Psoas muscle (tissue), 7 donors: ENCODE measurements at regions not wholly inside any gene's neighbourhood (a gene's known extent, or its start where the extent isn't known, plus 50 kb on each side); places are given as distances from the start of the nearest gene placed in this dataset.

ENCODE experiments used
- ATAC-seq, 4 donors: fragments of 200-7000 bp; cut with Tn5 transposase; one replicate each; pipeline ENCODE4 v1.9.1; 2020; ENCODE audit warnings: moderate library complexity in 3 of 4, mild to moderate bottlenecking in 2 of 4
- DNase-seq, 2 donors: peaks; one replicate each; pipeline ENCODE4 v3.0.0-alpha.2; 2020
- H3K27ac ChIP-seq: fragments of 200-600 bp; one replicate; pipeline ENCODE4 v1.8.0; 2022
- H3K27me3 ChIP-seq, 3 donors: fragments of 200-600 bp in 1 of 3; one replicate each; pipeline versions ENCODE4 v1.6.1 to v1.8.0; 2013 to 2022; ENCODE audit warnings: low read length in 2 of 3, mild to moderate bottlenecking in 2 of 3, moderate library complexity in 1 of 3; ENCODE audit not compliant: insufficient read depth in 3 of 3
- H3K36me3 ChIP-seq, 2 donors: fragments of 200-600 bp in 1 of 2; one replicate each; pipeline versions ENCODE4 v1.6.1 to v1.8.0; 2013 to 2022; ENCODE audit warnings: low read depth in 1 of 2, mild to moderate bottlenecking in 1 of 2, moderate library complexity in 1 of 2; ENCODE audit not compliant: insufficient read depth in 1 of 2
- H3K4me1 ChIP-seq: fragments of 200-600 bp; one replicate; pipeline ENCODE4 v1.8.0; 2022
- H3K4me3 ChIP-seq: fragments of 200-600 bp; one replicate; pipeline ENCODE4 v1.8.0; 2022; ENCODE audit warnings: mild to moderate bottlenecking
- H3K9me3 ChIP-seq: fragments of 200-600 bp; one replicate; pipeline ENCODE4 v1.8.0; 2022
- CTCF ChIP-seq: fragments of 200-600 bp; IDR thresholded peaks from one replicate; pipeline ENCODE4 v1.8.0; 2022; ENCODE audit warnings: antibody characterized with exemption
- WGBS, 3 donors: extraction: QIAGEN DNeasy Blood & Tissue Kit; methylation state at CpG; one replicate each; pipeline versions ENCODE4 v1.1.6 to v1.1.7; 2013; 5-methylcytosine and 5-hydroxymethylcytosine counted together
- intact Hi-C, 2 donors: fragments of 100-400 bp; cut with DNase I; formaldehyde crosslinking; loops; one replicate each; pipeline versions ENCODE4 v1.11.0 to v1.14.2; 2022
- donor health status: healthy with polysubstance abuse.
- donor health status: DM: no; HTN: no; CAD: no; lungs with moderate emphysema.
- donor health status: Bipolar disorder and iron deficiency.
- donor health status: healthy.
- donor health status: DM: yes; HTN: yes; CAD: no.
- donor health status: DM: no; HTN: no; CAD: no.
- donor health status: DM: yes; HTN: yes; CAD: no.

GRCh38 chr22:10780281-10780680, 4747.7 kb upstream of the OR11H1 start:
- no peaks in the 10 kb centered on the region for H3K4me1 ChIP-seq
- no peak for TF ChIP-seq CTCF
- intact Hi-C loops: no loop called here
- H3K36me3 ChIP-seq: no peaks in the 10 kb centered on the region
- H3K4me3 ChIP-seq: no peak overlapping the region
- DNase-seq (no peak), ATAC-seq (peak in 2 of 4 donors; percentile 11 to 13)
- 55 to 60% (median 57%) methylated on average over 8 of the region's 8 CpGs for WGBS, 3 donors
- H3K9me3 ChIP-seq: peaks cover 4% of the 10 kb centered on the region
- no peak overlapping the region for H3K27ac ChIP-seq
- no peaks in the 10 kb centered on the region for H3K27me3 ChIP-seq

GRCh38 chr22:10781571-10782403, 4746.2 kb upstream of the OR11H1 start:
- Histone ChIP-seq H3K4me3 (no peak overlapping the region), H3K36me3 (no peaks in the 10 kb centered on the region), H3K9me3 (peaks cover 4% of the 10 kb centered on the region), H3K27ac (no peak overlapping the region), H3K27me3 (no peaks in the 10 kb centered on the region), H3K4me1 (no peaks in the 10 kb centered on the region)
- 66 to 72% (median 71%) methylated on average over 10 of the region's 10 CpGs for WGBS, 3 donors
- intact Hi-C loops: no loop called here
- ATAC-seq (no peak), DNase-seq (no peak)
- TF ChIP-seq CTCF: no peak
